SK-N-MC (cell line): ENCODE measurements at regions not wholly inside any gene's neighbourhood (a gene's known extent, or its start where the extent isn't known, plus 50 kb on each side); places are given as distances from the start of the nearest gene placed in this dataset.
"Not testable (repeated sequence)": the region's sequence is repeated elsewhere in the genome, so short reads cannot be mapped to it uniquely, and the experiment has no call there.

Experiments
- DNase-seq: peaks from one replicate; pipeline ENCODE4 v3.0.0-alpha.2; 2011; ENCODE audit warnings: low read depth, low spot score
- H3K27ac ChIP-seq: fragments of 200-600 bp; sonication (generic); 2 replicates; pipeline ENCODE4 v1.5.1; 2016; ENCODE audit warnings: mixed run types
- H3K36me3 ChIP-seq: fragments of 200-600 bp; sonication (generic); 2 replicates; pipeline ENCODE4 v1.6.1; 2017; ENCODE audit warnings: antibody characterized with exemption, low read length, mixed read lengths; ENCODE audit not compliant: insufficient read depth
- H3K4me3 ChIP-seq: fragments of 200-600 bp; sonication (generic); 2 replicates; pipeline ENCODE4 v1.5.1; 2016
- H3K9ac ChIP-seq: fragments of 200-600 bp; sonication (generic); 2 replicates; pipeline ENCODE4 v1.8.0; 2017; ENCODE audit warnings: mixed run types, mixed read lengths; ENCODE audit not compliant: insufficient read length
- H3K9me3 ChIP-seq: fragments of 200-600 bp; sonication (generic); 2 replicates; pipeline ENCODE4 v1.6.1; 2017; ENCODE audit warnings: low read depth, mild to moderate bottlenecking, antibody characterized with exemption, low read length, moderate library complexity, mixed read lengths
- EZH2 ChIP-seq: fragments of 200-600 bp; sonication (generic); IDR thresholded peaks from one replicate; pipeline ENCODE4 v1.6.1; 2017; ENCODE audit warnings: antibody characterized with exemption
- FOXP2 ChIP-seq: optimal IDR thresholded peaks from 2 replicates; pipeline ENCODE3; 2011; ENCODE audit warnings: mild to moderate bottlenecking, moderate library complexity; ENCODE audit not compliant: insufficient read depth; ENCODE audit errors: extremely low read length, control extremely low read depth
- POLR2AphosphoS5 ChIP-seq: IDR thresholded peaks from 2 replicates; pipeline ENCODE4 v1.6.1; 2012; ENCODE audit warnings: mild to moderate bottlenecking, low read depth, low read length, borderline replicate concordance

- Histone ChIP-seq H3K9ac (no peak overlapping the region), H3K4me3 (no peak overlapping the region), H3K9me3 (no peaks in the 10 kb centered on the region), H3K36me3 (no peaks in the 10 kb centered on the region), H3K27ac (no peak overlapping the region)
- no peak for DNase-seq
- TF ChIP-seq EZH2, result no peak
- no peak for TF ChIP-seq FOXP2
- no peak for TF ChIP-seq POLR2AphosphoS5
Observed at GRCh38 chr15:35695003-35695402, 149.0 kb upstream of the DPH6 start.

DNA sequence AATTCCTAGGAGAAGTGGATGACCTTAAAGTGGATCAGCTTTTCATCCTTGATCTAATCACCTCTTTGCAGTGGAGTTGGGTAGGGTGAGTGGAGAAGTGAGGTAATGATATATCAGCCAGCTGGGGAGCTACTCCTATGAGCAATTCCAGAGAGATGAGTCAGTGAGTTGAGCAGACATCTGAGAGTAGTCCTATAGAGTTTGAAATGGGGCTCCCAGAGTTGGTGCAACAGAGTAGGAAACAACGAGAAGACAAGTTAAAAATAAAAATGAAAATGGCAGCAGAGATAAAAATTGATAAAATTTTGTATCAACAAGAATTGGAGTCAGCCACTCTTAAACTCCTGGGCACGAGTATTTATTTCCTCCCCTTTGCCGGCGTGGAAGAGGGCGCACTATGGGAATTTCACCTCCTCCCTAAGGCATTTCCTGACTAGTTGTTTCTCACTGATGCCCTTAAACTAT, 150.8 kb upstream of the DPH6 start:
- TF ChIP-seq FOXP2 (no peak), POLR2AphosphoS5 (no peak)
- H3K27ac ChIP-seq, result peak overlapping the region; percentile 34; the same call in 1 of the 2 replicates
- no peaks in the 10 kb centered on the region for H3K36me3 ChIP-seq

GRCh38 chr15:35697549-35698299, 151.8 kb upstream of the DPH6 start:
- Histone ChIP-seq H3K9me3 (no peaks in the 10 kb centered on the region), H3K36me3 (no peaks in the 10 kb centered on the region), H3K4me3 (0 out of 2 replicates have a peak overlapping the region, but pooled peaks have one; percentile 25), H3K9ac (no peak overlapping the region), H3K27ac (no peak overlapping the region)
- TF ChIP-seq EZH2 (no peak), POLR2AphosphoS5 (no peak), FOXP2 (no peak)
- no peak for DNase-seq

More for the DNA sequence above, 150.8 kb upstream of the DPH6 start:
- DNase-seq, result no peak
- Histone ChIP-seq H3K4me3 (0 out of 2 replicates have a peak overlapping the region, but pooled peaks have one; percentile 25), H3K9ac (no peak overlapping the region), H3K9me3 (no peaks in the 10 kb centered on the region)

GRCh38 chr15:35698331-35698730, 152.4 kb upstream of the DPH6 start:
- Histone ChIP-seq H3K9ac (no peak overlapping the region), H3K9me3 (no peaks in the 10 kb centered on the region), H3K27ac (no peak overlapping the region), H3K4me3 (no peak overlapping the region), H3K36me3 (no peaks in the 10 kb centered on the region)
- DNase-seq, result no peak
- TF ChIP-seq FOXP2, result no peak
- TF ChIP-seq POLR2AphosphoS5, result no peak
- no peak for TF ChIP-seq EZH2

GRCh38 chr15:35698966-35699575, 153.1 kb upstream of the DPH6 start:
- Histone ChIP-seq H3K36me3 (no peaks in the 10 kb centered on the region), H3K27ac (no peak overlapping the region), H3K4me3 (no peak overlapping the region), H3K9ac (no peak overlapping the region), H3K9me3 (no peaks in the 10 kb centered on the region)
- no peak for DNase-seq
- TF ChIP-seq POLR2AphosphoS5 (no peak), FOXP2 (no peak), EZH2 (no peak)

GRCh38 chr15:35700091-35700593, 154.2 kb upstream of the DPH6 start:
- DNase-seq, H3K4me3 ChIP-seq, H3K27ac ChIP-seq, H3K36me3 ChIP-seq, H3K9ac ChIP-seq, H3K9me3 ChIP-seq: not testable (repeated sequence)

GRCh38 chr15:35701402-35702046, 155.6 kb upstream of the DPH6 start:
- Histone ChIP-seq H3K27ac (no peak overlapping the region), H3K9me3 (no peaks in the 10 kb centered on the region), H3K36me3 (no peaks in the 10 kb centered on the region), H3K4me3 (no peak overlapping the region), H3K9ac (no peak overlapping the region)
- DNase-seq, result no peak
- TF ChIP-seq EZH2 (no peak), FOXP2 (no peak)

DNA sequence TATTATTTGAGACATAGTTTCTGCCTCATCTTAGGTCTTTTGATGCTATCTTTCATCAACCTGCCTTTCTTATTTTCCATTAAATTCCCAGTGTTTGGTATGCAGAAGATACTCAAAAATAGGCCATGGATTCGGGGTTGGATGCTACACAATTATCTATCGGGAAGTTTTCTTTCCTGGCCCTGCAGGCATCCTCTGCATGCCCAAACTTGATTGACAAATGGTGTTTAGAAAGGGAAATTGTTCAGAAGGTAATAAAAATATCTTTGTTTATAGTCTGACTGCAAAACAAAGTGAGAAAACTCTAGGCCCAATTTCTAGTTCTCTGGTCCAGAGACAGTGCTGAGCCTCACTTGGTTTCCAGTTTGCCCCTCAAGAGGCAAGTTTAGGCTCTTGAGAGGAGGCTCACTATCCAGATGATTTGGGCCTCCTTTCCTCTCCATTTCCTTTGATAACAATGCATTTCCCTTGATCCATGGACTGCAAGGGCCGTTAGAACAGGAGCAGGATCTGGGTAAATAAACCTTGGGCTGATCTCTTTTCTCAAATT, 157.1 kb upstream of the DPH6 start:
- no peak overlapping the region for H3K27ac ChIP-seq

More for the DNA sequence above, 157.1 kb upstream of the DPH6 start:
- Histone ChIP-seq H3K9ac (no peak overlapping the region), H3K4me3 (no peak overlapping the region), H3K9me3 (no peaks in the 10 kb centered on the region), H3K36me3 (no peaks in the 10 kb centered on the region)
- TF ChIP-seq POLR2AphosphoS5 (no peak), EZH2 (no peak), FOXP2 (no peak)
- no peak for DNase-seq
